PC-9 (cell line): ENCODE measurements at regions not wholly inside any gene's neighbourhood (a gene's known extent, or its start where the extent isn't known, plus 50 kb on each side); places are given as distances from the start of the nearest gene placed in this dataset.

ENCODE experiments used
- BruUV-seq: library from RNA; stranded (reverse); fragments of 400-500 nt; replicated peaks from 2 replicates; lab custom pipeline; 2021; lab: Mats Ljungman, UMichigan
- CTCF ChIA-PET: fragments of 300-600 bp; sonication (Branson Sonifier 250); formaldehyde crosslinking; loops from one replicate; lab custom pipeline; 2022; ENCODE audit warnings: antibody characterized with exemption; lab: Charles Lee
- POLR2A ChIA-PET: fragments of 300-600 bp; sonication (Branson Sonifier 250); formaldehyde crosslinking; loops from one replicate; lab custom pipeline; 2022; ENCODE audit warnings: antibody characterized with exemption; ENCODE audit not compliant: unreplicated experiment; lab: Charles Lee
- DNase-seq, 2 experiments: peaks; one replicate each; pipeline versions ENCODE4 v3.0.0 to v3.0.0-alpha.2; 2015 to 2022; ENCODE audit warnings: mixed read lengths in 1 of 2
- H2AFZ ChIP-seq: fragments of 200-600 bp; sonication (generic); 2 replicates; pipeline ENCODE4 v1.8.1; 2017; ENCODE audit warnings: antibody characterized with exemption
- H3F3A ChIP-seq: fragments of 200-600 bp; sonication (generic); 2 replicates; pipeline ENCODE4 v1.8.1; 2017; ENCODE audit warnings: antibody characterized with exemption, mild to moderate bottlenecking, low read depth; ENCODE audit not compliant: insufficient read depth
- H3K27ac ChIP-seq: fragments of 200-600 bp; sonication (generic); 2 replicates; pipeline ENCODE4 v1.6.1; 2016; ENCODE audit warnings: mixed run types
- H3K27me3 ChIP-seq: fragments of 200-600 bp; sonication (generic); 2 replicates; pipeline ENCODE4 v1.6.1; 2016; ENCODE audit warnings: low read depth, mixed run types; ENCODE audit not compliant: insufficient read depth
- H3K36me3 ChIP-seq: fragments of 200-600 bp; sonication (generic); 2 replicates; pipeline ENCODE4 v1.6.1; 2016; ENCODE audit warnings: low read depth, mixed run types
- H3K4me1 ChIP-seq: fragments of 200-600 bp; sonication (generic); replicated peaks from 2 replicates; pipeline ENCODE4 v1.6.1; 2016; ENCODE audit warnings: mixed run types; ENCODE audit not compliant: insufficient read depth
- H3K4me2 ChIP-seq: fragments of 200-600 bp; sonication (generic); 2 replicates; pipeline ENCODE4 v1.6.1; 2017; ENCODE audit warnings: mixed run types
- H3K4me3 ChIP-seq: fragments of 200-600 bp; sonication (generic); 2 replicates; pipeline ENCODE4 v1.6.1; 2016; ENCODE audit warnings: mixed run types
- H3K79me2 ChIP-seq: fragments of 200-600 bp; sonication (generic); 2 replicates; pipeline ENCODE4 v1.6.1; 2017; ENCODE audit warnings: low read depth, mixed run types
- H3K9me2 ChIP-seq: fragments of 200-600 bp; sonication (generic); 2 replicates; pipeline ENCODE4 v1.8.1; 2017; ENCODE audit warnings: mild to moderate bottlenecking; ENCODE audit not compliant: insufficient read depth
- H3K9me3 ChIP-seq: fragments of 200-600 bp; sonication (generic); 2 replicates; pipeline ENCODE4 v1.8.1; 2016; ENCODE audit warnings: low read depth; ENCODE audit not compliant: insufficient read depth
- H4K20me1 ChIP-seq: fragments of 200-600 bp; sonication (generic); 2 replicates; pipeline ENCODE4 v1.8.1; 2017; ENCODE audit not compliant: insufficient read depth
- EZH2 ChIP-seq: fragments of 200-600 bp; sonication (generic); IDR thresholded peaks from 2 replicates; pipeline ENCODE4 v1.8.0; 2017; ENCODE audit warnings: antibody characterized with exemption, low read depth
- intact Hi-C: fragments of 100-400 bp; cut with micrococcal nuclease; formaldehyde crosslinking; loops from one replicate; pipeline ENCODE4 v1.10.0; 2022; ENCODE audit not compliant: unreplicated experiment
- TF ChIP-seq, protein P1 (sequence below): fragments of 200-600 bp; sonication (generic); conservative IDR thresholded peaks from 2 replicates; pipeline ENCODE4 v1.6.1; 2017; ENCODE audit warnings: mixed run types, antibody characterized with exemption, mild to moderate bottlenecking, moderate library complexity

- ChIA-PET POLR2A (no interaction called here), CTCF (no interaction called here)
- Histone ChIP-seq H3K27ac (no peak overlapping the region), H3F3A (no peaks in the 10 kb centered on the region), H3K4me3 (no peak overlapping the region), H3K27me3 (peaks cover 100% of the 10 kb centered on the region), H3K9me3 (no peaks in the 10 kb centered on the region), H3K4me1 (no peaks in the 10 kb centered on the region), H3K36me3 (no peaks in the 10 kb centered on the region), H3K9me2 (no peaks in the 10 kb centered on the region), H2AFZ (no peak overlapping the region), H3K4me2 (no peak overlapping the region), H3K79me2 (no peaks in the 10 kb centered on the region), H4K20me1 (no peaks in the 10 kb centered on the region)
- intact Hi-C loops, result no loop called here
- TF ChIP-seq EZH2, result no peak
- TF ChIP-seq, protein P1, sequence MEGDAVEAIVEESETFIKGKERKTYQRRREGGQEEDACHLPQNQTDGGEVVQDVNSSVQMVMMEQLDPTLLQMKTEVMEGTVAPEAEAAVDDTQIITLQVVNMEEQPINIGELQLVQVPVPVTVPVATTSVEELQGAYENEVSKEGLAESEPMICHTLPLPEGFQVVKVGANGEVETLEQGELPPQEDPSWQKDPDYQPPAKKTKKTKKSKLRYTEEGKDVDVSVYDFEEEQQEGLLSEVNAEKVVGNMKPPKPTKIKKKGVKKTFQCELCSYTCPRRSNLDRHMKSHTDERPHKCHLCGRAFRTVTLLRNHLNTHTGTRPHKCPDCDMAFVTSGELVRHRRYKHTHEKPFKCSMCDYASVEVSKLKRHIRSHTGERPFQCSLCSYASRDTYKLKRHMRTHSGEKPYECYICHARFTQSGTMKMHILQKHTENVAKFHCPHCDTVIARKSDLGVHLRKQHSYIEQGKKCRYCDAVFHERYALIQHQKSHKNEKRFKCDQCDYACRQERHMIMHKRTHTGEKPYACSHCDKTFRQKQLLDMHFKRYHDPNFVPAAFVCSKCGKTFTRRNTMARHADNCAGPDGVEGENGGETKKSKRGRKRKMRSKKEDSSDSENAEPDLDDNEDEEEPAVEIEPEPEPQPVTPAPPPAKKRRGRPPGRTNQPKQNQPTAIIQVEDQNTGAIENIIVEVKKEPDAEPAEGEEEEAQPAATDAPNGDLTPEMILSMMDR, result no peak
- no peak for DNase-seq
- BruUV-seq, result no TSS peak
Measured at GRCh38 chr2:239765911-239766310, 259.2 kb downstream of the NDUFA10 start.

- Histone ChIP-seq H2AFZ (no peak overlapping the region), H3K79me2 (no peaks in the 10 kb centered on the region), H3K4me2 (no peak overlapping the region), H3K4me3 (no peak overlapping the region), H3K9me3 (peaks cover 6% of the 10 kb centered on the region; the same call in 1 of the 2 replicates), H3K4me1 (no peaks in the 10 kb centered on the region), H3K27me3 (peaks cover 100% of the 10 kb centered on the region), H4K20me1 (no peaks in the 10 kb centered on the region), H3K9me2 (no peaks in the 10 kb centered on the region), H3F3A (no peaks in the 10 kb centered on the region), H3K27ac (no peak overlapping the region), H3K36me3 (no peaks in the 10 kb centered on the region)
- BruUV-seq, result no TSS peak
- intact Hi-C loops, result no loop called here
- TF ChIP-seq, protein P1, result no peak
- no peak for TF ChIP-seq EZH2
- no peak for DNase-seq
- ChIA-PET CTCF (no interaction called here), POLR2A (no interaction called here)
Measured at GRCh38 chr2:239765076-239765845, 259.9 kb downstream of the NDUFA10 start.

- DNase-seq, result no peak
- H3K4me3 ChIP-seq, result no peak overlapping the region
- ChIA-PET POLR2A (no interaction called here), CTCF (no interaction called here)
- intact Hi-C loops, result no loop called here
- no peak for TF ChIP-seq EZH2
- TF ChIP-seq, protein P1, result no peak
- H3K9me2 ChIP-seq, result no peaks in the 10 kb centered on the region
- H3K27ac ChIP-seq, result no peak overlapping the region
- H3F3A ChIP-seq, result no peaks in the 10 kb centered on the region
- H3K36me3 ChIP-seq, result no peaks in the 10 kb centered on the region
- BruUV-seq, result no TSS peak
- peaks cover 100% of the 10 kb centered on the region for H3K27me3 ChIP-seq
- H3K4me2 ChIP-seq, result no peak overlapping the region
- H3K79me2 ChIP-seq, result no peaks in the 10 kb centered on the region
- H3K9me3 ChIP-seq, result peaks cover 6% of the 10 kb centered on the region; the same call in 1 of the 2 replicates
- peaks cover 1% of the 10 kb centered on the region for H3K4me1 ChIP-seq
- H4K20me1 ChIP-seq, result no peaks in the 10 kb centered on the region
- no peak overlapping the region for H2AFZ ChIP-seq
Measured at GRCh38 chr2:239763433-239764097, 261.6 kb downstream of the NDUFA10 start.
